ENCODE measurements at regions not wholly inside any gene's neighbourhood (a gene's known extent, or its start where the extent isn't known, plus 50 kb on each side); places are given as distances from the start of the nearest gene placed in this dataset.

- Histone ChIP-seq H3K27me3 (ENCODE audit: control insufficient read depth in 3 of 3, insufficient read depth in 3 of 3, low read length in 3 of 3) (no peaks in the 10 kb centered on the region), H3K4me1 (ENCODE audit: control insufficient read depth in 3 of 3, insufficient read depth in 3 of 3, low read length in 3 of 3) (no peaks in the 10 kb centered on the region), H3K9ac (ENCODE audit: low read depth in 1 of 3, low read length in 3 of 3) (no peak overlapping the region)
These were observed 1063.9 kb downstream of the PLA2G4A start for GRCh38 chr1:187892683-187893039.

GRCh38 chr1:187893471-187893870 is 1064.7 kb downstream of the PLA2G4A start:
- H3K27ac ChIP-seq (ENCODE audit: low read depth, low read length), result no peak overlapping the region
- H3K9me3 ChIP-seq (ENCODE audit: control insufficient read depth in 3 of 3, low read length in 3 of 3), result no peaks in the 10 kb centered on the region
- H3K4me3 ChIP-seq (ENCODE audit: low read length in 3 of 3), result no peak overlapping the region
- H3K36me3 ChIP-seq (ENCODE audit: control insufficient read depth in 3 of 3, insufficient read depth in 3 of 3, low read length in 3 of 3), result no peaks in the 10 kb centered on the region
- H3K4me1 ChIP-seq (ENCODE audit: control insufficient read depth in 3 of 3, insufficient read depth in 3 of 3, low read length in 3 of 3), result no peaks in the 10 kb centered on the region
- H3K9ac ChIP-seq (ENCODE audit: low read depth in 1 of 3, low read length in 3 of 3), result no peak overlapping the region
- H3K27me3 ChIP-seq (ENCODE audit: control insufficient read depth in 3 of 3, insufficient read depth in 3 of 3, low read length in 3 of 3), result no peaks in the 10 kb centered on the region

More at GRCh38 chr1:187892683-187893039, 1063.9 kb downstream of the PLA2G4A start:
- Histone ChIP-seq H3K4me3 (ENCODE audit: low read length in 3 of 3) (no peak overlapping the region), H3K27ac (ENCODE audit: low read depth, low read length) (no peak overlapping the region), H3K36me3 (ENCODE audit: control insufficient read depth in 3 of 3, insufficient read depth in 3 of 3, low read length in 3 of 3) (no peaks in the 10 kb centered on the region), H3K9me3 (ENCODE audit: control insufficient read depth in 3 of 3, low read length in 3 of 3) (no peaks in the 10 kb centered on the region)

- no peak overlapping the region for H3K9ac ChIP-seq (ENCODE audit: low read depth in 1 of 3, low read length in 3 of 3)
- no peak overlapping the region for H3K27ac ChIP-seq (ENCODE audit: low read depth, low read length)
- H3K9me3 ChIP-seq (ENCODE audit: control insufficient read depth in 3 of 3, low read length in 3 of 3), result no peaks in the 10 kb centered on the region
- no peaks in the 10 kb centered on the region for H3K4me1 ChIP-seq (ENCODE audit: control insufficient read depth in 3 of 3, insufficient read depth in 3 of 3, low read length in 3 of 3)
- H3K4me3 ChIP-seq (ENCODE audit: low read length in 3 of 3), result no peak overlapping the region
- no peaks in the 10 kb centered on the region for H3K36me3 ChIP-seq (ENCODE audit: control insufficient read depth in 3 of 3, insufficient read depth in 3 of 3, low read length in 3 of 3)
- no peaks in the 10 kb centered on the region for H3K27me3 ChIP-seq (ENCODE audit: control insufficient read depth in 3 of 3, insufficient read depth in 3 of 3, low read length in 3 of 3)
These were observed 1065.6 kb downstream of the PLA2G4A start for GRCh38 chr1:187894349-187894748.

- H3K9me3 ChIP-seq (ENCODE audit: control insufficient read depth in 3 of 3, low read length in 3 of 3), result no peaks in the 10 kb centered on the region
- H3K9ac ChIP-seq (ENCODE audit: low read depth in 1 of 3, low read length in 3 of 3), result no peak overlapping the region
- H3K27me3 ChIP-seq (ENCODE audit: control insufficient read depth in 3 of 3, insufficient read depth in 3 of 3, low read length in 3 of 3), result no peaks in the 10 kb centered on the region
These were observed 1074.5 kb downstream of the PLA2G4A start for GRCh38 chr1:187903223-187903622.

GRCh38 chr1:187909382-187909781 is 1080.6 kb downstream of the PLA2G4A start:
- H3K9ac ChIP-seq (ENCODE audit: low read depth in 1 of 3, low read length in 3 of 3), result no peak overlapping the region
- no peaks in the 10 kb centered on the region for H3K27me3 ChIP-seq (ENCODE audit: control insufficient read depth in 3 of 3, insufficient read depth in 3 of 3, low read length in 3 of 3)
- H3K4me3 ChIP-seq (ENCODE audit: low read length in 3 of 3), result no peak overlapping the region
- no peaks in the 10 kb centered on the region for H3K36me3 ChIP-seq (ENCODE audit: control insufficient read depth in 3 of 3, insufficient read depth in 3 of 3, low read length in 3 of 3)
- no peaks in the 10 kb centered on the region for H3K9me3 ChIP-seq (ENCODE audit: control insufficient read depth in 3 of 3, low read length in 3 of 3)
- no peaks in the 10 kb centered on the region for H3K4me1 ChIP-seq (ENCODE audit: control insufficient read depth in 3 of 3, insufficient read depth in 3 of 3, low read length in 3 of 3)
- H3K27ac ChIP-seq (ENCODE audit: low read depth, low read length), result no peak overlapping the region

More at GRCh38 chr1:187903223-187903622, 1074.5 kb downstream of the PLA2G4A start:
- H3K4me3 ChIP-seq (ENCODE audit: low read length in 3 of 3), result no peak overlapping the region
- no peaks in the 10 kb centered on the region for H3K36me3 ChIP-seq (ENCODE audit: control insufficient read depth in 3 of 3, insufficient read depth in 3 of 3, low read length in 3 of 3)
- H3K27ac ChIP-seq (ENCODE audit: low read depth, low read length), result no peak overlapping the region
- H3K4me1 ChIP-seq (ENCODE audit: control insufficient read depth in 3 of 3, insufficient read depth in 3 of 3, low read length in 3 of 3), result no peaks in the 10 kb centered on the region

GRCh38 chr1:187911820-187912219 is 1083.1 kb downstream of the PLA2G4A start:
- Histone ChIP-seq H3K9me3 (ENCODE audit: control insufficient read depth in 3 of 3, low read length in 3 of 3) (no peaks in the 10 kb centered on the region), H3K36me3 (ENCODE audit: control insufficient read depth in 3 of 3, insufficient read depth in 3 of 3, low read length in 3 of 3) (no peaks in the 10 kb centered on the region), H3K4me3 (ENCODE audit: low read length in 3 of 3) (no peak overlapping the region)

GRCh38 chr1:187920976-187921375 is 1092.2 kb downstream of the PLA2G4A start:
- Histone ChIP-seq H3K27ac (ENCODE audit: low read depth, low read length) (no peak overlapping the region), H3K27me3 (ENCODE audit: control insufficient read depth in 3 of 3, insufficient read depth in 3 of 3, low read length in 3 of 3) (no peaks in the 10 kb centered on the region), H3K9me3 (ENCODE audit: control insufficient read depth in 3 of 3, low read length in 3 of 3) (no peaks in the 10 kb centered on the region), H3K4me3 (ENCODE audit: low read length in 3 of 3) (no peak overlapping the region), H3K4me1 (ENCODE audit: control insufficient read depth in 3 of 3, insufficient read depth in 3 of 3, low read length in 3 of 3) (no peaks in the 10 kb centered on the region), H3K36me3 (ENCODE audit: control insufficient read depth in 3 of 3, insufficient read depth in 3 of 3, low read length in 3 of 3) (no peaks in the 10 kb centered on the region), H3K9ac (ENCODE audit: low read depth in 1 of 3, low read length in 3 of 3) (no peak overlapping the region)

More at GRCh38 chr1:187911820-187912219, 1083.1 kb downstream of the PLA2G4A start:
- Histone ChIP-seq H3K27ac (ENCODE audit: low read depth, low read length) (no peak overlapping the region), H3K27me3 (ENCODE audit: control insufficient read depth in 3 of 3, insufficient read depth in 3 of 3, low read length in 3 of 3) (no peaks in the 10 kb centered on the region), H3K4me1 (ENCODE audit: control insufficient read depth in 3 of 3, insufficient read depth in 3 of 3, low read length in 3 of 3) (no peaks in the 10 kb centered on the region), H3K9ac (ENCODE audit: low read depth in 1 of 3, low read length in 3 of 3) (no peak overlapping the region)

GRCh38 chr1:187921426-187921825 is 1092.7 kb downstream of the PLA2G4A start:
- H3K9ac ChIP-seq (ENCODE audit: low read depth in 1 of 3, low read length in 3 of 3), result no peak overlapping the region
- H3K27me3 ChIP-seq (ENCODE audit: control insufficient read depth in 3 of 3, insufficient read depth in 3 of 3, low read length in 3 of 3), result no peaks in the 10 kb centered on the region
- no peaks in the 10 kb centered on the region for H3K9me3 ChIP-seq (ENCODE audit: control insufficient read depth in 3 of 3, low read length in 3 of 3)
- no peaks in the 10 kb centered on the region for H3K36me3 ChIP-seq (ENCODE audit: control insufficient read depth in 3 of 3, insufficient read depth in 3 of 3, low read length in 3 of 3)
- H3K4me3 ChIP-seq (ENCODE audit: low read length in 3 of 3), result no peak overlapping the region
- no peaks in the 10 kb centered on the region for H3K4me1 ChIP-seq (ENCODE audit: control insufficient read depth in 3 of 3, insufficient read depth in 3 of 3, low read length in 3 of 3)
- H3K27ac ChIP-seq (ENCODE audit: low read depth, low read length), result no peak overlapping the region

GRCh38 chr1:187922255-187922654 is 1093.5 kb downstream of the PLA2G4A start:
- Histone ChIP-seq H3K36me3 (ENCODE audit: control insufficient read depth in 3 of 3, insufficient read depth in 3 of 3, low read length in 3 of 3) (no peaks in the 10 kb centered on the region), H3K4me1 (ENCODE audit: control insufficient read depth in 3 of 3, insufficient read depth in 3 of 3, low read length in 3 of 3) (no peaks in the 10 kb centered on the region), H3K4me3 (ENCODE audit: low read length in 3 of 3) (no peak overlapping the region), H3K9me3 (ENCODE audit: control insufficient read depth in 3 of 3, low read length in 3 of 3) (no peaks in the 10 kb centered on the region), H3K9ac (ENCODE audit: low read depth in 1 of 3, low read length in 3 of 3) (no peak overlapping the region), H3K27me3 (ENCODE audit: control insufficient read depth in 3 of 3, insufficient read depth in 3 of 3, low read length in 3 of 3) (no peaks in the 10 kb centered on the region), H3K27ac (ENCODE audit: low read depth, low read length) (no peak overlapping the region)

GRCh38 chr1:187924252-187924651 is 1095.5 kb downstream of the PLA2G4A start:
- Histone ChIP-seq H3K27me3 (ENCODE audit: control insufficient read depth in 3 of 3, insufficient read depth in 3 of 3, low read length in 3 of 3) (no peaks in the 10 kb centered on the region), H3K36me3 (ENCODE audit: control insufficient read depth in 3 of 3, insufficient read depth in 3 of 3, low read length in 3 of 3) (no peaks in the 10 kb centered on the region), H3K4me1 (ENCODE audit: control insufficient read depth in 3 of 3, insufficient read depth in 3 of 3, low read length in 3 of 3) (no peaks in the 10 kb centered on the region), H3K9ac (ENCODE audit: low read depth in 1 of 3, low read length in 3 of 3) (no peak overlapping the region), H3K4me3 (ENCODE audit: low read length in 3 of 3) (no peak overlapping the region), H3K9me3 (ENCODE audit: control insufficient read depth in 3 of 3, low read length in 3 of 3) (no peaks in the 10 kb centered on the region), H3K27ac (ENCODE audit: low read depth, low read length) (no peak overlapping the region)

- H3K27ac ChIP-seq (ENCODE audit: low read depth, low read length), result no peak overlapping the region
- H3K36me3 ChIP-seq (ENCODE audit: control insufficient read depth in 3 of 3, insufficient read depth in 3 of 3, low read length in 3 of 3), result no peaks in the 10 kb centered on the region
- H3K9me3 ChIP-seq (ENCODE audit: control insufficient read depth in 3 of 3, low read length in 3 of 3), result no peaks in the 10 kb centered on the region
- H3K9ac ChIP-seq (ENCODE audit: low read depth in 1 of 3, low read length in 3 of 3), result no peak overlapping the region
- no peaks in the 10 kb centered on the region for H3K4me1 ChIP-seq (ENCODE audit: control insufficient read depth in 3 of 3, insufficient read depth in 3 of 3, low read length in 3 of 3)
- H3K4me3 ChIP-seq (ENCODE audit: low read length in 3 of 3), result no peak overlapping the region
- H3K27me3 ChIP-seq (ENCODE audit: control insufficient read depth in 3 of 3, insufficient read depth in 3 of 3, low read length in 3 of 3), result no peaks in the 10 kb centered on the region
These were observed 1099.5 kb downstream of the PLA2G4A start for GRCh38 chr1:187928288-187928687.

All from skeletal muscle tissue (tissue), 3 donors.